NB4 (cell line): ENCODE measurements at regions not wholly inside any gene's neighbourhood (a gene's known extent, or its start where the extent isn't known, plus 50 kb on each side); places are given as distances from the start of the nearest gene placed in this dataset.

Experiments
- DNase-seq: peaks from one replicate; pipeline ENCODE4 v3.0.0; 2010; ENCODE audit warnings: low read depth
- H3K4me3 ChIP-seq: one replicate; pipeline ENCODE4 v1.5.1; 2011; ENCODE audit warnings: mild to moderate bottlenecking, low read depth, low read length, moderate library complexity
- MYC ChIP-seq: IDR thresholded peaks from 2 replicates; pipeline ENCODE4 v1.6.1; 2011; ENCODE audit warnings: low read depth, low read length
- POLR2A ChIP-seq: IDR thresholded peaks from 2 replicates; pipeline ENCODE4 v1.6.1; 2011; ENCODE audit warnings: mild to moderate bottlenecking; ENCODE audit not compliant: insufficient read length; ENCODE audit errors: extremely low read depth
- TF ChIP-seq, protein P1 (sequence below): IDR thresholded peaks from 2 replicates; pipeline ENCODE4 v1.6.1; 2011; ENCODE audit warnings: low read depth, low read length
- TF ChIP-seq, protein P2 (sequence below): IDR thresholded peaks from one replicate; pipeline ENCODE4 v1.5.1; 2012; ENCODE audit warnings: low read depth, low read length

- TF ChIP-seq, protein P1, sequence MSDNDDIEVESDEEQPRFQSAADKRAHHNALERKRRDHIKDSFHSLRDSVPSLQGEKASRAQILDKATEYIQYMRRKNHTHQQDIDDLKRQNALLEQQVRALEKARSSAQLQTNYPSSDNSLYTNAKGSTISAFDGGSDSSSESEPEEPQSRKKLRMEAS: no peak
- TF ChIP-seq MYC (no peak), POLR2A (no peak)
- TF ChIP-seq, protein P2, sequence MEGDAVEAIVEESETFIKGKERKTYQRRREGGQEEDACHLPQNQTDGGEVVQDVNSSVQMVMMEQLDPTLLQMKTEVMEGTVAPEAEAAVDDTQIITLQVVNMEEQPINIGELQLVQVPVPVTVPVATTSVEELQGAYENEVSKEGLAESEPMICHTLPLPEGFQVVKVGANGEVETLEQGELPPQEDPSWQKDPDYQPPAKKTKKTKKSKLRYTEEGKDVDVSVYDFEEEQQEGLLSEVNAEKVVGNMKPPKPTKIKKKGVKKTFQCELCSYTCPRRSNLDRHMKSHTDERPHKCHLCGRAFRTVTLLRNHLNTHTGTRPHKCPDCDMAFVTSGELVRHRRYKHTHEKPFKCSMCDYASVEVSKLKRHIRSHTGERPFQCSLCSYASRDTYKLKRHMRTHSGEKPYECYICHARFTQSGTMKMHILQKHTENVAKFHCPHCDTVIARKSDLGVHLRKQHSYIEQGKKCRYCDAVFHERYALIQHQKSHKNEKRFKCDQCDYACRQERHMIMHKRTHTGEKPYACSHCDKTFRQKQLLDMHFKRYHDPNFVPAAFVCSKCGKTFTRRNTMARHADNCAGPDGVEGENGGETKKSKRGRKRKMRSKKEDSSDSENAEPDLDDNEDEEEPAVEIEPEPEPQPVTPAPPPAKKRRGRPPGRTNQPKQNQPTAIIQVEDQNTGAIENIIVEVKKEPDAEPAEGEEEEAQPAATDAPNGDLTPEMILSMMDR: no peak
Observed at GRCh38 chr9:126154182-126154827, 172.3 kb upstream of the MVB12B start.

DNA sequence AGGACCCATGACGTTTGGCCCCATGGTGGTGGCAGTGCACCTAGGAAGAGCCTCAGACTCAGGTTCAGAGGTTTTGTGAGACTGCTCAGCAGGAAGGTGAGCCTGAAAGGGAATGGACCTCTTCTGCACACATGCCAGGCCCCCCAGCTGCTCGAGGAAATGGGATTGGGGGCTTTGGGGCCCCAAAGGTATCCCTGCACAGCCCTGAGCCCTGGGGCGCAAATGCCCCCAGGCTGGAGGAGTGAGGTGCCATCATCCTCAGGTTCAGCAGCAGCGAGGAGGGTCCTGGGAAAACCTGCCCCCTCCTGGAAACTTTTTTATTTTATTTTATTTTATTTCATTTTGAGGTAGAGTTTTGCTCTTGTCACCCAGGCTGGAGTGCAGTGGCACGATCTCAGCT lies 171.8 kb upstream of the MVB12B start:
- no peak for DNase-seq
- TF ChIP-seq, protein P1: no peak
- TF ChIP-seq MYC (no peak), POLR2A (no peak)
- TF ChIP-seq, protein P2: no peak
- H3K4me3 ChIP-seq: no peak overlapping the region

More at GRCh38 chr9:126154182-126154827, 172.3 kb upstream of the MVB12B start:
- DNase-seq: no peak
- H3K4me3 ChIP-seq: no peak overlapping the region

GRCh38 chr9:126155756-126156664 lies 170.6 kb upstream of the MVB12B start:
- no peak for DNase-seq
- TF ChIP-seq, protein P1: no peak
- no peak for TF ChIP-seq MYC
- no peak overlapping the region for H3K4me3 ChIP-seq

GRCh38 chr9:126156898-126157297 lies 169.7 kb upstream of the MVB12B start:
- no peak for DNase-seq
- TF ChIP-seq, protein P1: no peak
- TF ChIP-seq, protein P2: no peak
- TF ChIP-seq POLR2A (no peak), MYC (no peak)
- no peak overlapping the region for H3K4me3 ChIP-seq

DNA sequence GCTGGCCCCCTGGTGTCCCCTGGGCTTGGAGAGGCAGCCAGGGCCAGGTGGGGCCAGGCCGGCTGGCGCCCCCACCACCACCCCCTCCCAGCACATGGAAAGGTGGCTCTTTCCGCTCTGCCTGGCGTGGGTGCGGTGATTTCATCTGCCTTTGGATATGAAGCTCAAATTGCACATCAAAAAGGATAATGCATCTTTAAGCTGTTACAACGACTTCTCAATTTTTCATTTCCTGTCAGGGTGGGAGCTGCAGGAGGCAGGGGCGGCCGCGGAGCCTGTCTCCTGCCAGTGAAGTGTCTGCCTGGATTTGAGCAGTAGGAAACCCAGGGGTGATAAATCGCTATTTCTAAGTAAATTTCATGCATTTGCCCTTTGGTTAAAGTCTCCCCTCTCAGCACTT lies 169.2 kb upstream of the MVB12B start:
- DNase-seq: no peak
- TF ChIP-seq, protein P1: no peak
- TF ChIP-seq POLR2A (no peak), MYC (no peak)
- TF ChIP-seq, protein P2: no peak
- no peak overlapping the region for H3K4me3 ChIP-seq
